ENCODE measurements at regions not wholly inside any gene's neighbourhood (a gene's known extent, or its start where the extent isn't known, plus 50 kb on each side); places are given as distances from the start of the nearest gene placed in this dataset.

DNA sequence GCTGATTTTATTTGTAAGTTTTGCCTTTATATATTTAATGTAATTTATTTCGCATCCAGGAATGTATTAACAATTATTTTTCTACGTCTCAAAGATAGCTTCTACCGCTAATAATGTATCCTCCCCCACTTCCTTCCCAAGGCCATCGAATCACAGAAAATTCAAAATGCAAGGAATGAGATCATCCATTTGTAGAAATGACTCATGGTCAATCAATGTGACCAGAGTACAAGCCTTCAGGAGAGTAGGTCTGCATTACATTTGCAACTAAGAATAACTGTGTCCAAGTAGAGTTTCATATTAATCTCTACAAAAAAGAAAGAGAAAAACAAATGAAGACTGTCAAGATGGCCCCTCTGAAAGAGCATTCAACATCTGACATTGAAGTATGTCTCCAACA is 205.9 kb upstream of the PHF14 start:
- ATAC-seq: no peak
- H3K4me1 Mint-ChIP-seq: peaks cover 2% of the 10 kb centered on the region; the same call in 1 of the 2 replicates
- no peaks in the 10 kb centered on the region for H3K36me3 Mint-ChIP-seq
- no peak overlapping the region for H3K27ac Mint-ChIP-seq
- H3K27me3 Mint-ChIP-seq (ENCODE audit: low read depth): no peaks in the 10 kb centered on the region
- ChIA-PET CTCF (no interaction called here), POLR2A (no interaction called here)
- no peak for DNase-seq (ENCODE audit: low spot score)
- TF ChIP-seq CREB1 (CRISPR knock-in tag; IDR thresholded peaks at IDR 0.05): no peak
- TF ChIP-seq, protein P1, sequence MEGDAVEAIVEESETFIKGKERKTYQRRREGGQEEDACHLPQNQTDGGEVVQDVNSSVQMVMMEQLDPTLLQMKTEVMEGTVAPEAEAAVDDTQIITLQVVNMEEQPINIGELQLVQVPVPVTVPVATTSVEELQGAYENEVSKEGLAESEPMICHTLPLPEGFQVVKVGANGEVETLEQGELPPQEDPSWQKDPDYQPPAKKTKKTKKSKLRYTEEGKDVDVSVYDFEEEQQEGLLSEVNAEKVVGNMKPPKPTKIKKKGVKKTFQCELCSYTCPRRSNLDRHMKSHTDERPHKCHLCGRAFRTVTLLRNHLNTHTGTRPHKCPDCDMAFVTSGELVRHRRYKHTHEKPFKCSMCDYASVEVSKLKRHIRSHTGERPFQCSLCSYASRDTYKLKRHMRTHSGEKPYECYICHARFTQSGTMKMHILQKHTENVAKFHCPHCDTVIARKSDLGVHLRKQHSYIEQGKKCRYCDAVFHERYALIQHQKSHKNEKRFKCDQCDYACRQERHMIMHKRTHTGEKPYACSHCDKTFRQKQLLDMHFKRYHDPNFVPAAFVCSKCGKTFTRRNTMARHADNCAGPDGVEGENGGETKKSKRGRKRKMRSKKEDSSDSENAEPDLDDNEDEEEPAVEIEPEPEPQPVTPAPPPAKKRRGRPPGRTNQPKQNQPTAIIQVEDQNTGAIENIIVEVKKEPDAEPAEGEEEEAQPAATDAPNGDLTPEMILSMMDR (IDR thresholded peaks at IDR 0.05): no peak
- TF ChIP-seq CREM (CRISPR knock-in tag; IDR thresholded peaks at IDR 0.05): no peak
- TF ChIP-seq, protein P2, sequence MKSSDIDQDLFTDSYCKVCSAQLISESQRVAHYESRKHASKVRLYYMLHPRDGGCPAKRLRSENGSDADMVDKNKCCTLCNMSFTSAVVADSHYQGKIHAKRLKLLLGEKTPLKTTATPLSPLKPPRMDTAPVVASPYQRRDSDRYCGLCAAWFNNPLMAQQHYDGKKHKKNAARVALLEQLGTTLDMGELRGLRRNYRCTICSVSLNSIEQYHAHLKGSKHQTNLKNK (CRISPR knock-in tag; IDR thresholded peaks at IDR 0.05): no peak
- no peak for TF ChIP-seq RORB (CRISPR knock-in tag; IDR thresholded peaks at IDR 0.05)
- TF ChIP-seq JAZF1 (CRISPR knock-in tag; IDR thresholded peaks at IDR 0.05): no peak
- TF ChIP-seq, protein P3, sequence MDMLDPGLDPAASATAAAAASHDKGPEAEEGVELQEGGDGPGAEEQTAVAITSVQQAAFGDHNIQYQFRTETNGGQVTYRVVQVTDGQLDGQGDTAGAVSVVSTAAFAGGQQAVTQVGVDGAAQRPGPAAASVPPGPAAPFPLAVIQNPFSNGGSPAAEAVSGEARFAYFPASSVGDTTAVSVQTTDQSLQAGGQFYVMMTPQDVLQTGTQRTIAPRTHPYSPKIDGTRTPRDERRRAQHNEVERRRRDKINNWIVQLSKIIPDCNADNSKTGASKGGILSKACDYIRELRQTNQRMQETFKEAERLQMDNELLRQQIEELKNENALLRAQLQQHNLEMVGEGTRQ (CRISPR knock-in tag; IDR thresholded peaks at IDR 0.05): no peak
- TF ChIP-seq, protein P4, sequence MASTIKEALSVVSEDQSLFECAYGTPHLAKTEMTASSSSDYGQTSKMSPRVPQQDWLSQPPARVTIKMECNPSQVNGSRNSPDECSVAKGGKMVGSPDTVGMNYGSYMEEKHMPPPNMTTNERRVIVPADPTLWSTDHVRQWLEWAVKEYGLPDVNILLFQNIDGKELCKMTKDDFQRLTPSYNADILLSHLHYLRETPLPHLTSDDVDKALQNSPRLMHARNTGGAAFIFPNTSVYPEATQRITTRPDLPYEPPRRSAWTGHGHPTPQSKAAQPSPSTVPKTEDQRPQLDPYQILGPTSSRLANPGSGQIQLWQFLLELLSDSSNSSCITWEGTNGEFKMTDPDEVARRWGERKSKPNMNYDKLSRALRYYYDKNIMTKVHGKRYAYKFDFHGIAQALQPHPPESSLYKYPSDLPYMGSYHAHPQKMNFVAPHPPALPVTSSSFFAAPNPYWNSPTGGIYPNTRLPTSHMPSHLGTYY (CRISPR knock-in tag; IDR thresholded peaks at IDR 0.05): no peak
- no peaks in the 10 kb centered on the region for H3K9me3 Mint-ChIP-seq
- H3K4me3 Mint-ChIP-seq: no peak overlapping the region

DNA sequence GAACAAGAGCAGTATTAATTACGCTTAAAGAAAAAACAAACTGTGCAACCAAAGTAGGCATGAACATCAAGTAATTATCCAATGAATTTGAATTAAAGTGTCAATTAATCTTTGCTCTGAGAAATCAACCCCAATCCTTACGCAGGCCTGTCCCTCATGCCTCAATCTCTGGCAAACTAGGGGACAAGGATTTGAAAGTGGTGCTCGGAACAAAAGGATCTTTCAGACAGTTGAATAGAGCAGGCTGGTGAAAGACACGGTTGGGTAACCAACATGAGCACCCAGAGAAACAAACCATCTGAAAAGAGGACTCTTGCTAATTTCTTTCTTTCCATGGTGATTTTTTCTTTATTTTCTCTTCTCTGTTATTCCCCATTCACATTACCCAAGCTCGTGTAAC is 203.5 kb upstream of the PHF14 start:
- DNase-seq (ENCODE audit: low spot score): no peak
- ATAC-seq: no peak
- H3K27me3 Mint-ChIP-seq (ENCODE audit: low read depth): no peaks in the 10 kb centered on the region
- H3K36me3 Mint-ChIP-seq: no peaks in the 10 kb centered on the region
- ChIA-PET POLR2A (no interaction called here), CTCF (no interaction called here)
- TF ChIP-seq, protein P5, sequence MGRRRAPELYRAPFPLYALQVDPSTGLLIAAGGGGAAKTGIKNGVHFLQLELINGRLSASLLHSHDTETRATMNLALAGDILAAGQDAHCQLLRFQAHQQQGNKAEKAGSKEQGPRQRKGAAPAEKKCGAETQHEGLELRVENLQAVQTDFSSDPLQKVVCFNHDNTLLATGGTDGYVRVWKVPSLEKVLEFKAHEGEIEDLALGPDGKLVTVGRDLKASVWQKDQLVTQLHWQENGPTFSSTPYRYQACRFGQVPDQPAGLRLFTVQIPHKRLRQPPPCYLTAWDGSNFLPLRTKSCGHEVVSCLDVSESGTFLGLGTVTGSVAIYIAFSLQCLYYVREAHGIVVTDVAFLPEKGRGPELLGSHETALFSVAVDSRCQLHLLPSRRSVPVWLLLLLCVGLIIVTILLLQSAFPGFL (CRISPR knock-in tag; IDR thresholded peaks at IDR 0.05; ENCODE audit: borderline replicate concordance): no peak
- TF ChIP-seq ZBTB21 (CRISPR knock-in tag; IDR thresholded peaks at IDR 0.05; ENCODE audit: borderline replicate concordance) (no peak), ELF4 (CRISPR knock-in tag; IDR thresholded peaks at IDR 0.05; ENCODE audit: low read depth) (no peak), SMAD4 (CRISPR knock-in tag; IDR thresholded peaks at IDR 0.05) (no peak), GABPB1 (CRISPR knock-in tag; IDR thresholded peaks at IDR 0.05) (no peak), OVOL2 (CRISPR knock-in tag; IDR thresholded peaks at IDR 0.05; ENCODE audit: borderline replicate concordance) (no peak), TEAD4 (CRISPR knock-in tag; IDR thresholded peaks at IDR 0.05) (no peak)
- TF ChIP-seq, protein P6, sequence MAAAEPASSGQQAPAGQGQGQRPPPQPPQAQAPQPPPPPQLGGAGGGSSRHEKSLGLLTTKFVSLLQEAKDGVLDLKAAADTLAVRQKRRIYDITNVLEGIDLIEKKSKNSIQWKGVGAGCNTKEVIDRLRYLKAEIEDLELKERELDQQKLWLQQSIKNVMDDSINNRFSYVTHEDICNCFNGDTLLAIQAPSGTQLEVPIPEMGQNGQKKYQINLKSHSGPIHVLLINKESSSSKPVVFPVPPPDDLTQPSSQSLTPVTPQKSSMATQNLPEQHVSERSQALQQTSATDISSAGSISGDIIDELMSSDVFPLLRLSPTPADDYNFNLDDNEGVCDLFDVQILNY (CRISPR knock-in tag; IDR thresholded peaks at IDR 0.05): no peak
- TF ChIP-seq, protein P7, sequence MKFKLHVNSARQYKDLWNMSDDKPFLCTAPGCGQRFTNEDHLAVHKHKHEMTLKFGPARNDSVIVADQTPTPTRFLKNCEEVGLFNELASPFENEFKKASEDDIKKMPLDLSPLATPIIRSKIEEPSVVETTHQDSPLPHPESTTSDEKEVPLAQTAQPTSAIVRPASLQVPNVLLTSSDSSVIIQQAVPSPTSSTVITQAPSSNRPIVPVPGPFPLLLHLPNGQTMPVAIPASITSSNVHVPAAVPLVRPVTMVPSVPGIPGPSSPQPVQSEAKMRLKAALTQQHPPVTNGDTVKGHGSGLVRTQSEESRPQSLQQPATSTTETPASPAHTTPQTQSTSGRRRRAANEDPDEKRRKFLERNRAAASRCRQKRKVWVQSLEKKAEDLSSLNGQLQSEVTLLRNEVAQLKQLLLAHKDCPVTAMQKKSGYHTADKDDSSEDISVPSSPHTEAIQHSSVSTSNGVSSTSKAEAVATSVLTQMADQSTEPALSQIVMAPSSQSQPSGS (CRISPR knock-in tag; IDR thresholded peaks at IDR 0.05; ENCODE audit: borderline replicate concordance, low read depth): no peak
- TF ChIP-seq, protein P8, sequence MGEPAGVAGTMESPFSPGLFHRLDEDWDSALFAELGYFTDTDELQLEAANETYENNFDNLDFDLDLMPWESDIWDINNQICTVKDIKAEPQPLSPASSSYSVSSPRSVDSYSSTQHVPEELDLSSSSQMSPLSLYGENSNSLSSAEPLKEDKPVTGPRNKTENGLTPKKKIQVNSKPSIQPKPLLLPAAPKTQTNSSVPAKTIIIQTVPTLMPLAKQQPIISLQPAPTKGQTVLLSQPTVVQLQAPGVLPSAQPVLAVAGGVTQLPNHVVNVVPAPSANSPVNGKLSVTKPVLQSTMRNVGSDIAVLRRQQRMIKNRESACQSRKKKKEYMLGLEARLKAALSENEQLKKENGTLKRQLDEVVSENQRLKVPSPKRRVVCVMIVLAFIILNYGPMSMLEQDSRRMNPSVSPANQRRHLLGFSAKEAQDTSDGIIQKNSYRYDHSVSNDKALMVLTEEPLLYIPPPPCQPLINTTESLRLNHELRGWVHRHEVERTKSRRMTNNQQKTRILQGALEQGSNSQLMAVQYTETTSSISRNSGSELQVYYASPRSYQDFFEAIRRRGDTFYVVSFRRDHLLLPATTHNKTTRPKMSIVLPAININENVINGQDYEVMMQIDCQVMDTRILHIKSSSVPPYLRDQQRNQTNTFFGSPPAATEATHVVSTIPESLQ (CRISPR knock-in tag; IDR thresholded peaks at IDR 0.05): no peak
- TF ChIP-seq, protein P9, sequence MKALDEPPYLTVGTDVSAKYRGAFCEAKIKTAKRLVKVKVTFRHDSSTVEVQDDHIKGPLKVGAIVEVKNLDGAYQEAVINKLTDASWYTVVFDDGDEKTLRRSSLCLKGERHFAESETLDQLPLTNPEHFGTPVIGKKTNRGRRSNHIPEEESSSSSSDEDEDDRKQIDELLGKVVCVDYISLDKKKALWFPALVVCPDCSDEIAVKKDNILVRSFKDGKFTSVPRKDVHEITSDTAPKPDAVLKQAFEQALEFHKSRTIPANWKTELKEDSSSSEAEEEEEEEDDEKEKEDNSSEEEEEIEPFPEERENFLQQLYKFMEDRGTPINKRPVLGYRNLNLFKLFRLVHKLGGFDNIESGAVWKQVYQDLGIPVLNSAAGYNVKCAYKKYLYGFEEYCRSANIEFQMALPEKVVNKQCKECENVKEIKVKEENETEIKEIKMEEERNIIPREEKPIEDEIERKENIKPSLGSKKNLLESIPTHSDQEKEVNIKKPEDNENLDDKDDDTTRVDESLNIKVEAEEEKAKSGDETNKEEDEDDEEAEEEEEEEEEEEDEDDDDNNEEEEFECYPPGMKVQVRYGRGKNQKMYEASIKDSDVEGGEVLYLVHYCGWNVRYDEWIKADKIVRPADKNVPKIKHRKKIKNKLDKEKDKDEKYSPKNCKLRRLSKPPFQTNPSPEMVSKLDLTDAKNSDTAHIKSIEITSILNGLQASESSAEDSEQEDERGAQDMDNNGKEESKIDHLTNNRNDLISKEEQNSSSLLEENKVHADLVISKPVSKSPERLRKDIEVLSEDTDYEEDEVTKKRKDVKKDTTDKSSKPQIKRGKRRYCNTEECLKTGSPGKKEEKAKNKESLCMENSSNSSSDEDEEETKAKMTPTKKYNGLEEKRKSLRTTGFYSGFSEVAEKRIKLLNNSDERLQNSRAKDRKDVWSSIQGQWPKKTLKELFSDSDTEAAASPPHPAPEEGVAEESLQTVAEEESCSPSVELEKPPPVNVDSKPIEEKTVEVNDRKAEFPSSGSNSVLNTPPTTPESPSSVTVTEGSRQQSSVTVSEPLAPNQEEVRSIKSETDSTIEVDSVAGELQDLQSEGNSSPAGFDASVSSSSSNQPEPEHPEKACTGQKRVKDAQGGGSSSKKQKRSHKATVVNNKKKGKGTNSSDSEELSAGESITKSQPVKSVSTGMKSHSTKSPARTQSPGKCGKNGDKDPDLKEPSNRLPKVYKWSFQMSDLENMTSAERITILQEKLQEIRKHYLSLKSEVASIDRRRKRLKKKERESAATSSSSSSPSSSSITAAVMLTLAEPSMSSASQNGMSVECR (CRISPR knock-in tag; IDR thresholded peaks at IDR 0.05; ENCODE audit: borderline replicate concordance): no peak
- no peak overlapping the region for H3K4me3 Mint-ChIP-seq
- H3K9me3 Mint-ChIP-seq: no peaks in the 10 kb centered on the region
- no peak overlapping the region for H3K27ac Mint-ChIP-seq
- H3K4me1 Mint-ChIP-seq: peaks cover 5% of the 10 kb centered on the region; the same call in 1 of the 2 replicates

All from WTC11 (cell line).